ENCODE measurements at regions not wholly inside any gene's neighbourhood (a gene's known extent, or its start where the extent isn't known, plus 50 kb on each side); places are given as distances from the start of the nearest gene placed in this dataset.

DNA sequence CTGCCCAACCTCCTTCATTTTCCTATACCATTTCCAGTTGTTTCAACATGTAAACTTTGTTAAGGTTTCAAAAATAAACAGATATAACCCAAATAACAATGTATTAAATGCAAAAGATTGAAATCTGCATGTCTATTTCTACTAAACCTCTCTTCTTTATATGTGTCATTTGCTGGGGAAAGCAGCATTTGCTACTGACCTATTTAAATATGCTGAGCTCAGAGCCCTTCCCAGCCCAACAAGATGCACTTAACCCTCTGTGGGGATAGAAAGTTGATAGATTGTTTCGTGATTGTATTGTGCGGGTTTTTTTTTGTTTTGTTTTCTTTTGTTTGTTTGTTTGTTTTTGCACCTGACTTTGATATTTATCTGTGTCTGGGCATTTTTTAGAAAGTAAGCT, 139.5 kb downstream of the UCHL1 start (continued):
- TF ChIP-seq, protein P1, sequence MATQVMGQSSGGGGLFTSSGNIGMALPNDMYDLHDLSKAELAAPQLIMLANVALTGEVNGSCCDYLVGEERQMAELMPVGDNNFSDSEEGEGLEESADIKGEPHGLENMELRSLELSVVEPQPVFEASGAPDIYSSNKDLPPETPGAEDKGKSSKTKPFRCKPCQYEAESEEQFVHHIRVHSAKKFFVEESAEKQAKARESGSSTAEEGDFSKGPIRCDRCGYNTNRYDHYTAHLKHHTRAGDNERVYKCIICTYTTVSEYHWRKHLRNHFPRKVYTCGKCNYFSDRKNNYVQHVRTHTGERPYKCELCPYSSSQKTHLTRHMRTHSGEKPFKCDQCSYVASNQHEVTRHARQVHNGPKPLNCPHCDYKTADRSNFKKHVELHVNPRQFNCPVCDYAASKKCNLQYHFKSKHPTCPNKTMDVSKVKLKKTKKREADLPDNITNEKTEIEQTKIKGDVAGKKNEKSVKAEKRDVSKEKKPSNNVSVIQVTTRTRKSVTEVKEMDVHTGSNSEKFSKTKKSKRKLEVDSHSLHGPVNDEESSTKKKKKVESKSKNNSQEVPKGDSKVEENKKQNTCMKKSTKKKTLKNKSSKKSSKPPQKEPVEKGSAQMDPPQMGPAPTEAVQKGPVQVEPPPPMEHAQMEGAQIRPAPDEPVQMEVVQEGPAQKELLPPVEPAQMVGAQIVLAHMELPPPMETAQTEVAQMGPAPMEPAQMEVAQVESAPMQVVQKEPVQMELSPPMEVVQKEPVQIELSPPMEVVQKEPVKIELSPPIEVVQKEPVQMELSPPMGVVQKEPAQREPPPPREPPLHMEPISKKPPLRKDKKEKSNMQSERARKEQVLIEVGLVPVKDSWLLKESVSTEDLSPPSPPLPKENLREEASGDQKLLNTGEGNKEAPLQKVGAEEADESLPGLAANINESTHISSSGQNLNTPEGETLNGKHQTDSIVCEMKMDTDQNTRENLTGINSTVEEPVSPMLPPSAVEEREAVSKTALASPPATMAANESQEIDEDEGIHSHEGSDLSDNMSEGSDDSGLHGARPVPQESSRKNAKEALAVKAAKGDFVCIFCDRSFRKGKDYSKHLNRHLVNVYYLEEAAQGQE (IDR thresholded peaks at IDR 0.05; ENCODE audit: low read depth, low read length) = no peak
- no peak for TF ChIP-seq BCL11A (IDR thresholded peaks at IDR 0.05; ENCODE audit: low read depth, low read length)
- TF ChIP-seq POLR2A (IDR thresholded peaks at IDR 0.05; ENCODE audit: low read depth, low read length) = no peak
- TF ChIP-seq HDGF (IDR thresholded peaks at IDR 0.05) = no peak

DNA sequence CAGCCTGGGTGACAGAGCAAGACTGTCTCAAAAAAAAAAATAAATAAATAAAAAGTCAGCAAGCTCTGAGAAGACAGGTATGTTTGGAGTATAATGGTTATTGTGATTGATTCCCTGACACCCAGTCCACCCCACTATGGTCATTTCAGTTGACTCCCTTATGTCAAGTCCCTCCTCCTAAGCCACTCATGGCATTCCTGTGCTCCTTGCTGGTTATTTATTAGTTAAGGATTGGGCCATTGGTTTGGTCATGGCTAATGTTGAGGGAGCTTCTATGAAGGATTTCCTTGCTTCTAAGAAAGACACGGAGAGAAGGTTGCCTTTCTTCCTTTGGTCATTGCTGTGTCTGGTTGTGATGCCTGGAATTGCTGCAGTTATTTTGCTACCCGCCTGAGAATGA, 140.1 kb downstream of the UCHL1 start:
- no peak overlapping the region for H2AFZ ChIP-seq (ENCODE audit: control insufficient read depth, low read depth, low read length)
- ChIA-PET SMC1A (ENCODE audit: uncharacterized antibody, unreplicated experiment) (no interaction called here), CTCF (no interaction called here), POLR2A (no interaction called here), RAD21 (ENCODE audit: unreplicated experiment) (no interaction called here)
- no peak overlapping the region for H3K4me3 ChIP-seq
- intact Hi-C loops (cut with micrococcal nuclease; ENCODE audit: unreplicated experiment) = no loop called here
- no peak overlapping the region for H3K4me2 ChIP-seq (ENCODE audit: control insufficient read depth, insufficient read depth)
- H3K36me3 ChIP-seq (ENCODE audit: control insufficient read depth in 2 of 2, insufficient read depth in 2 of 2, low read length in 1 of 2) = no peaks in the 10 kb centered on the region
- in situ Hi-C loops (cut with MboI) = no loop called here
- DNase-seq (ENCODE audit: low read depth, low spot score) (no peak), FAIRE-seq (no peak), ATAC-seq (no peak)
- H3K27ac ChIP-seq (ENCODE audit: control insufficient read depth, insufficient read depth) = no peak overlapping the region
- H3K4me1 ChIP-seq (ENCODE audit: control insufficient read depth, insufficient read depth, low read length) = no peaks in the 10 kb centered on the region
- no peaks in the 10 kb centered on the region; a peak in 2 of 4 replicates for H3K27me3 ChIP-seq (replicated peaks in 1 of 2; ENCODE audit: control insufficient read depth in 2 of 2, insufficient read depth in 2 of 2, low read length in 1 of 2)
- H3K79me2 ChIP-seq (ENCODE audit: control insufficient read depth, insufficient read depth, low read length) = no peaks in the 10 kb centered on the region
- H3K9ac ChIP-seq (ENCODE audit: control insufficient read depth, insufficient read depth, low read length) = no peak overlapping the region
- no peaks in the 10 kb centered on the region for H4K20me1 ChIP-seq (ENCODE audit: control insufficient read depth, insufficient read depth)
- no peaks in the 10 kb centered on the region for H3K9me3 ChIP-seq (replicated peaks; ENCODE audit: control insufficient read depth, insufficient read depth, low read length)
- no TSS peak for BruUV-seq (replicated peaks)
- WGBS (ENCODE audit: insufficient coverage, insufficient replicate concordance, low lambda C conversion rate, missing lambda C conversion rate) = 27% methylated on average over 2 of the region's 2 CpGs
- TF ChIP-seq NFXL1 (IDR thresholded peaks at IDR 0.05; ENCODE audit: borderline replicate concordance) (no peak), ASH2L (IDR thresholded peaks at IDR 0.05; ENCODE audit: borderline replicate concordance, low read depth) (no peak), CHD1 (IDR thresholded peaks at IDR 0.05; ENCODE audit: low read depth, low read length) (no peak), ESRRA (IDR thresholded peaks at IDR 0.05; ENCODE audit: low read length) (no peak), KDM1A (IDR thresholded peaks at IDR 0.05; ENCODE audit: borderline replicate concordance) (no peak), EZH2 (IDR thresholded peaks at IDR 0.05; ENCODE audit: borderline replicate concordance, control insufficient read depth, low read depth, low read length) (no peak), RAD51 (IDR thresholded peaks at IDR 0.05) (no peak), KLF5 (IDR thresholded peaks at IDR 0.05; ENCODE audit: partially characterized antibody) (no peak)
- TF ChIP-seq, protein P2, sequence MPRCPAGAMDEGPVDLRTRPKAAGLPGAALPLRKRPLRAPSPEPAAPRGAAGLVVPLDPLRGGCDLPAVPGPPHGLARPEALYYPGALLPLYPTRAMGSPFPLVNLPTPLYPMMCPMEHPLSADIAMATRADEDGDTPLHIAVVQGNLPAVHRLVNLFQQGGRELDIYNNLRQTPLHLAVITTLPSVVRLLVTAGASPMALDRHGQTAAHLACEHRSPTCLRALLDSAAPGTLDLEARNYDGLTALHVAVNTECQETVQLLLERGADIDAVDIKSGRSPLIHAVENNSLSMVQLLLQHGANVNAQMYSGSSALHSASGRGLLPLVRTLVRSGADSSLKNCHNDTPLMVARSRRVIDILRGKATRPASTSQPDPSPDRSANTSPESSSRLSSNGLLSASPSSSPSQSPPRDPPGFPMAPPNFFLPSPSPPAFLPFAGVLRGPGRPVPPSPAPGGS (IDR thresholded peaks at IDR 0.05; ENCODE audit: borderline replicate concordance, insufficient read depth, low read depth, low read length, poor library complexity, severe bottlenecking) = no peak
- TF ChIP-seq, protein P3, sequence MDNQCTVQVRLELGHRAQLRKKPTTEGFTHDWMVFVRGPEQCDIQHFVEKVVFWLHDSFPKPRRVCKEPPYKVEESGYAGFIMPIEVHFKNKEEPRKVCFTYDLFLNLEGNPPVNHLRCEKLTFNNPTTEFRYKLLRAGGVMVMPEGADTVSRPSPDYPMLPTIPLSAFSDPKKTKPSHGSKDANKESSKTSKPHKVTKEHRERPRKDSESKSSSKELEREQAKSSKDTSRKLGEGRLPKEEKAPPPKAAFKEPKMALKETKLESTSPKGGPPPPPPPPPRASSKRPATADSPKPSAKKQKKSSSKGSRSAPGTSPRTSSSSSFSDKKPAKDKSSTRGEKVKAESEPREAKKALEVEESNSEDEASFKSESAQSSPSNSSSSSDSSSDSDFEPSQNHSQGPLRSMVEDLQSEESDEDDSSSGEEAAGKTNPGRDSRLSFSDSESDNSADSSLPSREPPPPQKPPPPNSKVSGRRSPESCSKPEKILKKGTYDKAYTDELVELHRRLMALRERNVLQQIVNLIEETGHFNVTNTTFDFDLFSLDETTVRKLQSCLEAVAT (IDR thresholded peaks at IDR 0.05) = no peak
- TF ChIP-seq, protein P4, sequence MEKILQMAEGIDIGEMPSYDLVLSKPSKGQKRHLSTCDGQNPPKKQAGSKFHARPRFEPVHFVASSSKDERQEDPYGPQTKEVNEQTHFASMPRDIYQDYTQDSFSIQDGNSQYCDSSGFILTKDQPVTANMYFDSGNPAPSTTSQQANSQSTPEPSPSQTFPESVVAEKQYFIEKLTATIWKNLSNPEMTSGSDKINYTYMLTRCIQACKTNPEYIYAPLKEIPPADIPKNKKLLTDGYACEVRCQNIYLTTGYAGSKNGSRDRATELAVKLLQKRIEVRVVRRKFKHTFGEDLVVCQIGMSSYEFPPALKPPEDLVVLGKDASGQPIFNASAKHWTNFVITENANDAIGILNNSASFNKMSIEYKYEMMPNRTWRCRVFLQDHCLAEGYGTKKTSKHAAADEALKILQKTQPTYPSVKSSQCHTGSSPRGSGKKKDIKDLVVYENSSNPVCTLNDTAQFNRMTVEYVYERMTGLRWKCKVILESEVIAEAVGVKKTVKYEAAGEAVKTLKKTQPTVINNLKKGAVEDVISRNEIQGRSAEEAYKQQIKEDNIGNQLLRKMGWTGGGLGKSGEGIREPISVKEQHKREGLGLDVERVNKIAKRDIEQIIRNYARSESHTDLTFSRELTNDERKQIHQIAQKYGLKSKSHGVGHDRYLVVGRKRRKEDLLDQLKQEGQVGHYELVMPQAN (conservative IDR thresholded peaks at IDR 0.05) = no peak
